Stimulated activated CD4-positive, alpha-beta T cell treated with anti-CD3 and anti-CD28 coated beads, Interleukin-1b, Interleukin-23, amount 100 ng/mL, for 1 hour (primary cell): ENCODE measurements at regions not wholly inside any gene's neighbourhood (a gene's known extent, or its start where the extent isn't known, plus 50 kb on each side); places are given as distances from the start of the nearest gene placed in this dataset.

Experiments
- DNase-seq, 2 donors: peaks; one replicate each; pipeline ENCODE4 v3.0.0-alpha.2; 2020; ENCODE audit warnings: low read depth in 2 of 2

DNA sequence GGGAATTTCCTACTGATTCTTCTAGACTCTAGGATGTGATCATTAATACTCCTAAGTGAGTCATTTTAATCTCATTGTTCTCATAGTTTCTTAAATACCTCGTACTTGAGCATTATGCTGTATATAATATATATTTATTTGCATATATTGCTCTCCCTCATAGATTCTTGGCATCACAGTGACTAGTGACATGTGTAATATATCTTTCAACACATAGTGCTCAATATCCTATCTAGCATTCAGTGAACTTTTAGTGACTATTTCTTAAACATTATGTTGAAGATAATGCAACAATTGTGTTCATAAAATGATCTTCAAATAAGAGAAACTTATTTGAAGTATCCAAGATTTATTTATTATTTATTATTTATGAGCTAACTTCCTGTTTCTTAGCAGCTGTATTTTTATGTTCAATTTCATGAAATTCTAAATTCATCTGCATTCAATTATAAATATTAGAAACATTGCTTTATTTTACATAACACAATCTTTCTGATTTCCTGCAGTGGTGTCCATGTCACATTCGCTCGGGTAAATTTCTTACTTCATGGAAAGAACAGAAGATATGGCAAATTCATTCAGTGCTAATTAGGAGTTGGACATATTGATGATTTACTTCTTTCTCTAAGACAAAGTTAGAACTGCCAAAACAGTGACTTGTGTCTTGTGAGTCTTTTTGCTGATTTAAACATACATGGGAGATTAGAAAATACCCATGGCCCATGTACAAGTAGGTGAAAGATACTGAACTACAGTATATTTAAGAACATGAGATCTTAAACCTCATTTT, 1095.5 kb upstream of the IGFBP7 start:
- no peak for DNase-seq

DNA sequence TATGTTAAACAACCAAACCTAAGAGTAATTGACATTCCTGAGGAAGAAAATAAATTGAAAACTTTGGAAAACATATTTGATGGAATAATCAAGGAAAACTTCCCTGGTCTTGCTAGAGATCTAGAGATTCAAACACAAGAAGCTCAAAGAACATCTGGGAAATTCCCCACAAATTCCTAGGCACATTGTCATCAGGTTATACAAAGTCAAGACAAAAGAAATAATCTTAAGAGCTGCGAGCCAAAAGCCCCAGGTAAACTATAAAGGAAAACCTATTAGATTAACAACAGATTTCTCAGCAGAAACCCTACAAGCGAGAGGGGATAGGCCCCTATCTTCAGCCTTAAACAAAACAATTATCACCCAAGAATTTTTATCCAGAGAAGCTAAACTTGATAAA, 1082.0 kb upstream of the IGFBP7 start:
- DNase-seq, result no peak

- no peak for DNase-seq
Observed at GRCh38 chr4:58191109-58191508, 1080.9 kb upstream of the IGFBP7 start.

DNA sequence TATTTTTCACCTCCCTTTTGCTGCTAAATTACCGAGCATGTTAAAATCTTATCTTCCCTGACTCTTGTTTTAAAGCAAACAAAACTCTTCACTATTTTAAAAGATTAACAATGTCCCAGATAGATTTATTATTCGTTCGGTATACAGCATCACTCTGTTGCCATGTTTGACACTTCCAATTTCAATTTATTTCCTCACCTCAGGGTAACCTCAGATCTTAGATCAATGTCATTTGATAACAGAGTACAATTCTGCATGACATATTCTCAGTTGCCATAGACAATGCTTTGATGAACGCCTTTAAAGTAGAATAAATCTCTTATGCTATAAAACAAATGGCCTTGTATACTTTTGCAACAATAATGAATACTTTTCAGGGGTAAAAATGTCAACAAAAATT, 1078.1 kb upstream of the IGFBP7 start:
- DNase-seq, result no peak

DNA sequence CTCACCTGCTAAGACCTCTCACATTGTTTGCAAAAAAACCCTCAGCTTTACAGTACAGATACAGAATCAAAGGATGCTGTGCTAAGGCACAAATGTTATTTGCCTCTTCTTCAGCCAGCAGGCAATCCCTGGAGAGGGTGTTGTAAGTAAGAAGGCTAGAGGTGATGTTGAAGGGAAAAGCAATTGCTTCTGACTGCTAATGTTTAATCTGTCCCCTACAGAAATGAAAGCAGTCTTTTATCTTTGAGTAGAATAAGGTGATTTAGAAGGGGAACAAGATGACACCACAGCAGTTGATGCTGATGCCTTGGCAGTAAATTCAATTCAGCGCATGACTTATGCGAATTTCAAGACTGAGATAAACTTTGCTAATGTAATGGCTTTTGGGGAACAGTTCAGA, 1064.8 kb upstream of the IGFBP7 start:
- DNase-seq, result no peak

DNA sequence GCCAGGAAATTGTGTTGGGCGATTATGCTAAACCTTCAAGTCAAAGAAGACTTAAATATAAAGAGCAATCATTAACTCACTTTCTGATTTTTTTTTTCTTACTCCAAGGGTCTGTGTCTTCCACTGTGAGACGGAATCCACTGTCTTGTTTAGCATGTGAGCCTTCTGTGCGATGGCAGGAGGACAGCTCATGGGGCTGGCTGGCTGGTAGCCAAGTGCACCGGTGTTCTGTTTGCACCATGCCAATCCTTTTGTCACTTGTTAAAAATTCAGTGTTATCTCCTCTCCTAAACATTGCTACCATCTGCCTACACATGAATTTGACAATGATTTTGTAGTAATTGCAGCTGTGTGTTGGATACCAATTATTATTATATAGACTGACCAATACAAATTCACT, 1056.3 kb upstream of the IGFBP7 start:
- DNase-seq, result no peak

GRCh38 chr4:58163156-58163555, 1053.0 kb upstream of the IGFBP7 start:
- no peak for DNase-seq

- DNase-seq, result no peak
Observed at GRCh38 chr4:58149404-58150085, 1039.4 kb upstream of the IGFBP7 start.

DNA sequence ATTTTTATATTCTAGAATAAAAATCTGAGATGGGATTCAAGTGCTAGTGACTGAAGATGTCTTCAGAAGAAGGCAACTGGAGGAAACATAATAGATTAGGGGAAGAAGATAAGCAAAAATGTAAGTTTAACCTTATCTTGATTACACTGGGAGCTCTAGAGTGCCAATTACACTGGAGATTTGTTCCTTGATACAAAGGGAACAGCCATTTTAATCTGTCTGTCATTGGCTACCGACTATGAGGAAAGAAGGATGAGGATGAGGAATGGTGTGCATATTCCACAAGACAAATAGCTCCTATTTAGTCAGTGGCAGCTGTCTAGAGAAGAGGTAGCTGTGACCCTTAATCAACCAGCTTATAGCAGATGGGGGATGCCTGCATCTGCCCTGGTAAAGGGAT, 1034.5 kb upstream of the IGFBP7 start:
- no peak for DNase-seq

GRCh38 chr4:58138786-58139668, 1028.8 kb upstream of the IGFBP7 start:
- DNase-seq, result no peak

- DNase-seq, result no peak
Observed at GRCh38 chr4:58136604-58137003, 1026.4 kb upstream of the IGFBP7 start.

GRCh38 chr4:58127680-58128079, 1017.5 kb upstream of the IGFBP7 start:
- DNase-seq, result no peak

- DNase-seq, result no peak
Observed at GRCh38 chr4:58119298-58119697, 1009.1 kb upstream of the IGFBP7 start.

DNA sequence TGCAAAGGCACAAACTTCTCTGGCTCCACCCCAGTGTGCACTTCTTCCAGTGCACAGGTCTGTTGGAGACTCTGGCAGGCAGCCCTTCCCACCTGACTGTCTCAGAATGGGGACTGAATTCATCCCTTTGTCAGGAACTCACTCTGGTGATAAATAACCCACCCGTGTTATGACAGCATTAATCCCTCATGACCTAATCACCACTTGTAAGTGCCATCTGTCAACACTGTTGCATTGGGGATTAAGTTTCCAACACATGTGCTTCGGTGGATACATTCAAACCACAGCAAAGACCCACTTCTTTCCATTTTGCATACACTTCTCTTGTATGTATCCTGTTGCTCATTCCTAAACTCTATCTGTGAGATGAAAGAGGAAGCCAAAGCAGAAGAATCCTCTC, 1002.9 kb upstream of the IGFBP7 start:
- DNase-seq, result no peak

DNA sequence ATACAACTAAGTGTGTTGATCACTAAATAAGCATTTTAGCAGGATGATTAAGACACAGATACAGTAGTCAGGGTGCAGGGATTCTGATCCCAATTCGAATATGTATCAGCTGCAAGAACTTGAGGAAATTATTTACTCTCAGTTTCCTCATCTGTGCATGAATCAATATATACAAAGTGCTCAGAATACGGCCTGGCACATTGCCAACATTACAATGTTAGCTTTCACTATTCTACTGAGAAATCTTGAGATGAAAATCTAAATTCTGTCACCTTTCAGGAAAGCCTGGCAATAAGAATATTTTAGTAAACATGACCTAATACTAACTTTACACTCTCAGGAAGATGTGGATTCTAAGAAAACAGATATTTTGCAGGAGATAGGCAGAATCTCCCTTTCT, 1001.6 kb upstream of the IGFBP7 start:
- DNase-seq, result no peak

DNA sequence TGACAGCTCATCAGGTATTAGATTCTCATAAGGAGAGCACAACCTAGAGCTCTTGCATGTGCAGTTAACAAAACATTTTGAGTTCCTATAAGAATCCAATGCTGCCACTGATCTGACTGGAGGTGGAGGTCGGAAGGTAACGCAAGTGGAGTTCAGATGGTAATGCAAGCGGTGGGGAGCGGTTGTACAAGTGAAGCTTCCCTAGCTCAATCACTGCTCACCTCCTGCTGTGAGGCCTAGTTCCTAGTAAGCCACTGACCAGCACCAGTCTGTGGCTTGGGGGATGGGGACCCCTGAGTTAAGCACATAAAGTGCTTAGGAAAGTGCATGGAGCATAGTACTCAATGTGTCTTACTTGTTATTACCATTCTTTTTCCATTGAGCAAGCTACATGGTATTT, 983.2 kb upstream of the IGFBP7 start:
- DNase-seq, result no peak

- no peak for DNase-seq
Observed at GRCh38 chr4:58090539-58090938, 980.4 kb upstream of the IGFBP7 start.

GRCh38 chr4:58081356-58081755, 971.2 kb upstream of the IGFBP7 start:
- no peak for DNase-seq

DNA sequence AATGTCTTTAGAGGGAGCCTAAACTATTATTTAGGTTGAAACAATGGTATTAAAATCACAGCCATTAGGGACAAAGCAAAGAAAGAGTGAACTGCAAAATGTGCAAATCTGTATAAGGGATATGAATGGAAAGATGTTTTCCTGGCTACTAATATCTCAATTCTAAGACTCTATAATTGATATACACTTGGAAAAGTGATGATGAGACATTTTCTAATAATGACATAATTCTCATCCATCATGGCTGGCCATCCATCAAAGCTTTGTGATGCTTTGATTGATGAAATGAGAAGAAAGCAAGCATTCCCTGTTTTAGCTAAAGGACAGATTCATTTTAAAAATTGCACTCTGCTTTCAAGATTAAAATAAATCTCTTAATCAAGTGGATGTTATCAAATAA, 965.5 kb upstream of the IGFBP7 start:
- DNase-seq, result no peak

DNA sequence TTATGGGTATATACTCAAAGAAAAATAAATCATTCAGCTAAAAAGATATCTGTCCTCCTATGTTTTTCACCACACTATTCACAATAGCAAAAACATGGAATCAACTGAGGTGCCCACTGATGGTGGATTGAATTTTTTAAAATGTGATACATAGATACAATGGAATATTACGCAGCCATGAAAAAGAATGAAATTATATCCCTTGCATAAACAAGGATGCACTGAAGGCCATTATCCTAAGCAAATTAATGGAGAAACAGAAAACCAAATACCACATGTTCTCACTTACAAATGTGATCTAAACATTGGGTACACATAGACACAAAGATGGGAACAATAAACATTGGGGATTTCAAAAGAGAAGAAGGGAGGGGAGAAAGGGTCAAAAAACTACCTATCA, 964.2 kb upstream of the IGFBP7 start:
- no peak for DNase-seq

GRCh38 chr4:58070726-58071125, 960.5 kb upstream of the IGFBP7 start:
- DNase-seq, result no peak

DNA sequence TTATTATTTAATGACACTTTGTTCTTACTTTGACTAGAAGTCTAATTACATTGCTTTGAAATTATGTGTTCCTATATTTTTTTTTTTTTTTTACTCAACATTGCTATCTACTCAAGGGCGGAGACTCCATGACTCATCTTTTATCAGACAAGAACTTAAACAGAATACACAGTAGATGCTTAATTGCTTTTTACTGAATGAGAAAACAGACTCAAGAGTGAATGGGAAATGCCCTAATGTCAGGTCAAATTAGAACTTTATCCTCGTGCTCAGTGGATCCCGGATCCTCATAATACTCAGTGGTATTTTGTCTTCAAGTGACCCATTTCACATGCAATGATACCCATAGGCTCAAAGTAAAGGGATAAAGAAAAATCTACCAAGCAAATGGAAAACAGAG, 954.5 kb upstream of the IGFBP7 start:
- DNase-seq, result no peak
